ENCODE measurements at regions not wholly inside any gene's neighbourhood (a gene's known extent, or its start where the extent isn't known, plus 50 kb on each side); places are given as distances from the start of the nearest gene placed in this dataset.

GRCh38 chr4:180637616-180638015, 1605.6 kb upstream of the TENM3 start:
- no peak for DNase-seq

DNA sequence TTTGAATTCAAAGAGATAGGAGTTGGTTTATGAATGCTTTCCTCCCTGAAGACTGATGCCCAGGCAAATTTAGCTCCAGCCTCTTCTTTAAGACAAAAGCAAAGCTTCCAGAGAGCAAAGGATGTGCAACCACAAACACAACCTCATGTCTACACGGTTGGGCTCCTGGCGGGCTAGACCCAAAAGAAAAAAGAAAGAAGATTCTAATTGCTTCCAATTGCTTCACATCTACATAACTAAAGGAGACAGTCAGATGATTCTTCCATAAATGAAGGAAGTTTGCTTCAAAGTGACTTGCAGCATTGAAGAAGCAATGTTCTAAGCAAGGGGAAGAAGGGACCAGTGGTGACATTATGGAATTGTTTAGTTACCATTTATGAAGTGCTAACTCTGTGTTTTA, 1603.0 kb upstream of the TENM3 start:
- no peak for DNase-seq

DNA sequence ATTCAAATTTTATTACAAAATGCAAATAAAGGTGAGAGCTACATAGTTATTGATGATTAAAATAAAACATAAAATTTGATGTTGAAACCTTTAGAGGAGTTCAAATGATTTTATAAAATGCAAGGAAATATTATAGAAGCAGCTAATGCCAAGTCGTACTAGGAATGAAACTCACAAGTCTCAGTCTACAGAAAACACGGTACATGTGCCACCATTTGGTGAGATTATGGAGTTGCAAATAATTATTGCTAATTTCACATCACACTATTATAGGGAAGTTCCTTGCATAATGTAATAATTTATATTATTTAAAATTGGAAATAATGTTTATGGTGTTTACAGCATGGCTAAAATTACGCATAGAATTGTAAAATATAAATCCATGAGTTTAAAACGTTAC, 1601.7 kb upstream of the TENM3 start:
- DNase-seq, result no peak

DNA sequence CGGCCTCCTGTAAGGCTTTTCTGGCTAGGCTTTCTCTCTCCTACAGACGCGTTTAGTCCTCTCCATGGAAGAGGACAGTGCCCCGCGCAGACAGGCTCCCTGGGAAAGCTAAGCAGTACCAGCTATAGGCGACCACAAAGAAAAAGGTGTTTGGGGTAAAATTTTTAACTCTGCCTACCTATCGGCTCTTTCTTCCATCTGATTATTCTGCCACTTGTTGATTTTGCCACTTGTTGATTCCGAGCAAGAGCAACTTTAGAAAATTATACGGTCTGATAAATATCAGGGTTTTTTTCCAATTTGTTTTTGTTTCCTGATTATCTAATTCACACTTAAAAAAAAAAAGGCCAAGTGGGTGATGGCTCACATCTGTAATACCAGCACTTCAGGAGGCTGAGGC, 1600.5 kb upstream of the TENM3 start:
- DNase-seq, result no peak

- no peak for DNase-seq
Observed at GRCh38 chr4:180650273-180650672, 1592.9 kb upstream of the TENM3 start.

- no peak for DNase-seq
Observed at GRCh38 chr4:180652533-180652932, 1590.7 kb upstream of the TENM3 start.

GRCh38 chr4:180655886-180656285, 1587.3 kb upstream of the TENM3 start:
- DNase-seq, result no peak

DNA sequence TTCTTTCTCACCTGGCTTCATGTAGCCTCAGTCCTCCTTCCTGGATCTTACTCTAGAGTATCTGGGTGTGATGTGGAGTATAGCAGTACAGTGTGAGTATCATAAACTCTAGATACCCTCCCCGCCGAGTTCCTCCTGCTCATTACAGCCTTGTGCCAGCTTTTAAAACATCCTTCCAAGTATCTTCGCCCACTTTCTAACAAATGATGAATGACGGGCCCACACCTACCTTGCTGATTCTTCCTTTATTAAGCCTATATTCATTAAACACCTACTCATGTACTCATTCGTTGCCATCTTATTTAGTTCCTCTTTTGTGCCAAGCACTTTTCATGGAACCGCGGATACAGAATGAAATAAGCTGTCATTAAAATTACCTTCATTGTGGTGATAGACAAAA, 1585.3 kb upstream of the TENM3 start:
- no peak for DNase-seq

DNA sequence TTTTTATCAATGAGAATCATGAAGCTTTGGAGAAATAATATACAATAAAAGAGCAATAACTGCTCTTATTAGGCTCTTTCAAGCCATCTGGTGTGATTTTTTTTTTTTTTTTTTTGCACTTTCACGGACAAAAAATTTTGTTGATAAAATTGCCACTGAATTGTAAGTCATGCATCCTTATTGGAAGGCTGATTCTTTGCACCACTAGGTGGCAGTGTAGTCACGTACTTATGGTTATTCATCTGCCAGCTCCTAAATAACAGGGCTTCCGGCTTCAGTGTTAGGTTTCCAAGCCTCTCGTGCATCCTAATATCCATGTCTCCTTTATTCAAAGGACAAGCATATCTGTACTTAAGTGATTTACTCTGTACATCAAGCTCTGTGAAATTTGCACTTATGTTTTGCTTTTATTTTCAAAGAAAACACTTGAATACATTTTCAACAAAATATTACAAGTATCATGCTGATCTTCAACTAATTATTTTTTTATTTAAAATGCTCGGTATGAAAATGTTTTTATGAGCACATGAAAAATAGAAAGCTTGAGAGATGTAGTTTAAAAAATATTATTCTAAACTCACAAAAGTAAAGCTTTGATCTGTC, 1578.3 kb upstream of the TENM3 start:
- DNase-seq, result peak; percentile 14

- no peak for DNase-seq
Observed at GRCh38 chr4:180665481-180665880, 1577.7 kb upstream of the TENM3 start.

GRCh38 chr4:180665994-180666824, 1577.0 kb upstream of the TENM3 start:
- no peak for DNase-seq

DNA sequence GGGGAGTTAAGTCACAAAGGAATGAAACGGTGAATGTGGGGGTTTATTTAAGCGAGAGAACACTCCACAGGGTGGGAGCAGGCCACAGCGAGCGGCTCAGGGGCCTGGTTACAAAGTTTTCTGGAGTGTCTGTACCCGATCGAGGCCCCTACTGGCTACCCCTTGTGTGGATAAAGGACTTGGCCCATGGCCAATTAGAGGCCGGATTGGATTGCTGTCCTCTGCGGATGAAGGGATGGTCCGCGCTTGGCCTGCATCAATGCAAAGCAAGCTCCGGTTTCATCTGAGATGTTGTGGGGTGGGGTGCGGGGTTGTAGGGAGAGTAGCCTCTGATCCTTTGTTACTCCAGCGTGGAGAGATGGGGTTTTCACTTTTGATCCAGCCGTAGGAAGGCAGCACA, 1574.5 kb upstream of the TENM3 start:
- DNase-seq, result no peak

GRCh38 chr4:180669680-180670079, 1573.5 kb upstream of the TENM3 start:
- no peak for DNase-seq

GRCh38 chr4:180674619-180675358, 1568.4 kb upstream of the TENM3 start:
- no peak for DNase-seq

- no peak for DNase-seq
Observed at GRCh38 chr4:180675359-180675650, 1567.9 kb upstream of the TENM3 start.

DNA sequence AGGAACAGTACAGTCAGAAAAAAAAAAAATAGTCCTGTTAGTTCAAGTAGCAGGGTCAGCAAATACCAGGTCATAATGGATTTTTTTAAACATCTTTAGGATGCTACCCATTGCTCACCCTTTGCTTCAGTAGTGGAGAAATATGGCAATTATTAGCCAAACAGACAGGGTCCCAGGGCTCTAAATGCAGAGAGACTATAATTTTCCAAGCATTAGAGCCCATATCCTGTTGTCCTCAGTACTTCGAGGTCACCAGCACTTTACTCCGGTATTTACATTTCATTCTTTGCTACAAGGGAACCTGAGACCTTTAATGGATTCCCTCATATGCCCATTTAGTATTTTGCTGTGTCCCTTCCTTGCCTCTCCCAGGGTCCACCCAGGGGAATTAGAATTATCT, 1562.9 kb upstream of the TENM3 start:
- DNase-seq, result no peak

DNA sequence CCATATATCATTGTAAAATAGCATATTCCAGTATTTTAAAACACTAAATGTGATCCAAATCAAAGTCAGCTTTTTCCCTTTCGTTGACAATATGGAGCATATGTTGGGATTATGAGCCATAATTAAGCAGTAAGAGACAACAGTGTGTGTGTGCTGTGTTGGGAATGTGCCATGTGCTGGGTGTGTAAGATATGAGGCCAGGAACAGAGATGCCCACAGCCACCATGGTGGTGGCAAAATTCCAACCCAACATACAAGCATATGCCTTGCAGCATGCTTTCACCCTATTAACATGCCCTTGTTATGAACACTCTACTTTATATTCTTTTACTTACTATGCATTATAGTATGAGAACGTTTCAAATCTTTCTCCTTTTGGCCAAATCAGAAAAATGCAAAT, 1560.4 kb upstream of the TENM3 start:
- DNase-seq, result no peak

- DNase-seq, result no peak
Observed at GRCh38 chr4:180683186-180683585, 1560.0 kb upstream of the TENM3 start.

- no peak for DNase-seq
Observed at GRCh38 chr4:180688480-180688879, 1554.7 kb upstream of the TENM3 start.

- no peak for DNase-seq
Observed at GRCh38 chr4:180694875-180695274, 1548.3 kb upstream of the TENM3 start.

- no peak for DNase-seq
Observed at GRCh38 chr4:180695851-180696250, 1547.4 kb upstream of the TENM3 start.

DNA sequence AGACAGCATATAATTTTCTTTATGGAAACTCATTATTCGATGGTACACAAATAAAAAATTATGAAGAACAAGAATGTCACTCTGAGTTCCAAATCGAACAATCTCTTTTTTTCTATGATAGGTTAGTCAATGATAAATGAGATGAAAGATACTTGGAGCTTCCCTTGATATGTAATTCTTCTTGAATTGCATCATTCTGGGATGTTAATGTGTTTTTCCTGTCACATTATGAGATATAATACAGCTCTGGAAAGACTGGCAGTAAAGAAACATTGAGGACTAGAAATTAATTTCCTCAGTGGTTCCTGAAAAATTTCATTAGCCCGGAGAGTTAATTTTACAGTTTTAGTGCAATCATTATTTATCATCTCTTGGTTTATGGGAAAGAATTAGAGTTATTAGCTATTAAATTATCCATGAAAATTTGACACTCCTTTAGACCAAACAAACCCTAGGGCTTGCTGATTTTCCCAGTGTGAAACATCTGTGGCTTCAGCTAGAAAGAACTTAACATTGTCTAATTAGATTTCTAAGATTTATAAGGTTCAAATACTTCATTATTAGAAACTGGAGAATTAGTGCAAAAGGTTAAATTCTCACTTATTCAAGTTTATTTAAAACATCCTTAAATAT, 1546.6 kb upstream of the TENM3 start:
- DNase-seq, result no peak

GRCh38 chr4:180698550-180699195, 1544.5 kb upstream of the TENM3 start:
- no peak for DNase-seq

Data from NCI-H1436 treated with DMSO at 0.1 percent for 48 hours (cell line).